Type B pancreatic cell (in vitro differentiated cells): ENCODE measurements at regions not wholly inside any gene's neighbourhood (a gene's known extent, or its start where the extent isn't known, plus 50 kb on each side); places are given as distances from the start of the nearest gene placed in this dataset.
"Not testable (repeated sequence)": the region's sequence is repeated elsewhere in the genome, so short reads cannot be mapped to it uniquely, and the experiment has no call there.

Source experiments
- DNase-seq: peaks from one replicate; pipeline ENCODE4 v3.0.0; 2021; ENCODE audit warnings: mixed read lengths; ENCODE audit not compliant: unreplicated experiment; ENCODE audit errors: extremely low spot score
- H3K27ac Mint-ChIP-seq: 2 replicates; pipeline ENCODE4 v1.8.0; 2021; ENCODE audit warnings: mild to moderate bottlenecking, mixed read lengths
- H3K27me3 Mint-ChIP-seq: 2 replicates; pipeline ENCODE4 v1.8.0; 2021; ENCODE audit warnings: mixed read lengths
- H3K36me3 Mint-ChIP-seq: 2 replicates; pipeline ENCODE4 v1.8.0; 2021; ENCODE audit warnings: mixed read lengths
- H3K4me1 Mint-ChIP-seq: one replicate; pipeline ENCODE4 v1.8.0; 2021; ENCODE audit warnings: mixed read lengths; ENCODE audit not compliant: unreplicated experiment
- H3K4me3 Mint-ChIP-seq: 2 replicates; pipeline ENCODE4 v1.8.0; 2021; ENCODE audit warnings: mild to moderate bottlenecking, mixed read lengths
- H3K9me3 Mint-ChIP-seq: 2 replicates; pipeline ENCODE4 v1.8.0; 2021; ENCODE audit warnings: mixed read lengths
- TF ChIP-seq, protein P1 (sequence below): fragments of 200-600 bp; sonication (generic); conservative IDR thresholded peaks from 2 replicates; pipeline ENCODE4 v1.5.0; 2021; ENCODE audit warnings: antibody characterized with exemption, mild to moderate bottlenecking

GRCh38 chr12:14225064-14225463, 140.4 kb upstream of the ATF7IP start:
- Mint-ChIP-seq H3K36me3 (peaks cover 19% of the 10 kb centered on the region), H3K27ac (no peak overlapping the region), H3K9me3 (peaks cover 5% of the 10 kb centered on the region), H3K4me1 (no peaks in the 10 kb centered on the region), H3K4me3 (no peak overlapping the region), H3K27me3 (no peaks in the 10 kb centered on the region)
- TF ChIP-seq, protein P1, sequence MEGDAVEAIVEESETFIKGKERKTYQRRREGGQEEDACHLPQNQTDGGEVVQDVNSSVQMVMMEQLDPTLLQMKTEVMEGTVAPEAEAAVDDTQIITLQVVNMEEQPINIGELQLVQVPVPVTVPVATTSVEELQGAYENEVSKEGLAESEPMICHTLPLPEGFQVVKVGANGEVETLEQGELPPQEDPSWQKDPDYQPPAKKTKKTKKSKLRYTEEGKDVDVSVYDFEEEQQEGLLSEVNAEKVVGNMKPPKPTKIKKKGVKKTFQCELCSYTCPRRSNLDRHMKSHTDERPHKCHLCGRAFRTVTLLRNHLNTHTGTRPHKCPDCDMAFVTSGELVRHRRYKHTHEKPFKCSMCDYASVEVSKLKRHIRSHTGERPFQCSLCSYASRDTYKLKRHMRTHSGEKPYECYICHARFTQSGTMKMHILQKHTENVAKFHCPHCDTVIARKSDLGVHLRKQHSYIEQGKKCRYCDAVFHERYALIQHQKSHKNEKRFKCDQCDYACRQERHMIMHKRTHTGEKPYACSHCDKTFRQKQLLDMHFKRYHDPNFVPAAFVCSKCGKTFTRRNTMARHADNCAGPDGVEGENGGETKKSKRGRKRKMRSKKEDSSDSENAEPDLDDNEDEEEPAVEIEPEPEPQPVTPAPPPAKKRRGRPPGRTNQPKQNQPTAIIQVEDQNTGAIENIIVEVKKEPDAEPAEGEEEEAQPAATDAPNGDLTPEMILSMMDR, result no peak
- no peak for DNase-seq

GRCh38 chr12:14235176-14235575, 130.3 kb upstream of the ATF7IP start:
- Mint-ChIP-seq H3K4me1 (peaks cover 10% of the 10 kb centered on the region), H3K36me3 (peaks cover 21% of the 10 kb centered on the region), H3K9me3 (peaks cover 14% of the 10 kb centered on the region), H3K27me3 (peaks cover 12% of the 10 kb centered on the region)
- H3K27ac Mint-ChIP-seq, DNase-seq, H3K4me3 Mint-ChIP-seq: not testable (repeated sequence)

- not testable (repeated sequence) for H3K9me3 Mint-ChIP-seq, H3K4me3 Mint-ChIP-seq, H3K27ac Mint-ChIP-seq, H3K27me3 Mint-ChIP-seq
- DNase-seq, result peak; percentile 3
- Mint-ChIP-seq H3K36me3 (peaks cover 21% of the 10 kb centered on the region), H3K4me1 (peaks cover 15% of the 10 kb centered on the region)
Measured at GRCh38 chr12:14236641-14237040, 128.8 kb upstream of the ATF7IP start.

- Mint-ChIP-seq H3K27me3 (peaks cover 4% of the 10 kb centered on the region), H3K27ac (peak overlapping the region; percentile 28), H3K9me3 (peaks cover 6% of the 10 kb centered on the region), H3K4me1 (peaks cover 15% of the 10 kb centered on the region), H3K4me3 (no peak overlapping the region), H3K36me3 (peaks cover 12% of the 10 kb centered on the region)
- DNase-seq, result no peak
- TF ChIP-seq, protein P1, result peak; percentile 88
Measured at GRCh38 chr12:14238221-14238792, 127.2 kb upstream of the ATF7IP start.

- Mint-ChIP-seq H3K27me3 (peaks cover 8% of the 10 kb centered on the region), H3K27ac (peak overlapping the region; percentile 97), H3K9me3 (peaks cover 12% of the 10 kb centered on the region), H3K4me3 (peak overlapping the region; percentile 76), H3K36me3 (peaks cover 19% of the 10 kb centered on the region), H3K4me1 (peaks cover 15% of the 10 kb centered on the region)
- peak; percentile 69 for DNase-seq
- TF ChIP-seq, protein P1, result peak; percentile 52
Measured at GRCh38 chr12:14239350-14239934, 126.0 kb upstream of the ATF7IP start.

GRCh38 chr12:14239935-14240872, 125.3 kb upstream of the ATF7IP start:
- peak overlapping the region; percentile 76 for H3K4me3 Mint-ChIP-seq
- peaks cover 16% of the 10 kb centered on the region for H3K9me3 Mint-ChIP-seq
- DNase-seq, result no peak
- peaks cover 27% of the 10 kb centered on the region for H3K36me3 Mint-ChIP-seq
- H3K4me1 Mint-ChIP-seq, result peaks cover 15% of the 10 kb centered on the region
- TF ChIP-seq, protein P1, result no peak
- peaks cover 8% of the 10 kb centered on the region for H3K27me3 Mint-ChIP-seq
- H3K27ac Mint-ChIP-seq, result peak overlapping the region; percentile 97
